HG03521 (cell line): ENCODE measurements at regions not wholly inside any gene's neighbourhood (a gene's known extent, or its start where the extent isn't known, plus 50 kb on each side); places are given as distances from the start of the nearest gene placed in this dataset.
"Not testable (repeated sequence)": the region's sequence is repeated elsewhere in the genome, so short reads cannot be mapped to it uniquely, and the experiment has no call there.

Experiments
- ATAC-seq: cut with Tn5 transposase; IDR thresholded peaks from one replicate; pipeline ENCODE4 v1.9.1; 2021; ENCODE audit warnings: mild to moderate bottlenecking, moderate library complexity; ENCODE audit not compliant: unreplicated experiment

DNA sequence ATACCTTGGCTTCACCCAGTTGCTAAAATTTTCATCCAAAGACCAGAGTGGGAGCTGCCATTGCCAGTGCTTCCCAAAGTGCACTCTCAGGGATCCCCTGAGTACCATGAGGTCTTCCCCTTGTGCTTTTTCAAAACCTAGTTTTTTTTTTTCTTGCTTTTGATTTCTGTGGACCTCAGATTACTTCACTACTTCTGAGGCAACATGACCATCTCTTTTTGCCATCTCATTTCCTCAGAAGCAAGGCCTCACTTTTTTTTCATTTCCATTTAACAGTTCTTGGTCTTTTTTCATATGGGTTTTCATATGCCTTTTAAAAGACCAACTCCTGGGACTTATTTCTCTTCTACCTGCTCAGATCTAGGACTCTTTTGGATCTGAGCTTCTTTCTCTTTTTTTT lies 64.1 kb upstream of the MMS22L start:
- no peak for ATAC-seq

- no peak for ATAC-seq
These were observed 78.3 kb upstream of the MMS22L start for GRCh38 chr6:97361286-97361685.

GRCh38 chr6:97364327-97364726 lies 81.3 kb upstream of the MMS22L start:
- ATAC-seq: no peak

- not testable (repeated sequence) for ATAC-seq
These were observed 99.1 kb upstream of the MMS22L start for GRCh38 chr6:97382071-97382470.

DNA sequence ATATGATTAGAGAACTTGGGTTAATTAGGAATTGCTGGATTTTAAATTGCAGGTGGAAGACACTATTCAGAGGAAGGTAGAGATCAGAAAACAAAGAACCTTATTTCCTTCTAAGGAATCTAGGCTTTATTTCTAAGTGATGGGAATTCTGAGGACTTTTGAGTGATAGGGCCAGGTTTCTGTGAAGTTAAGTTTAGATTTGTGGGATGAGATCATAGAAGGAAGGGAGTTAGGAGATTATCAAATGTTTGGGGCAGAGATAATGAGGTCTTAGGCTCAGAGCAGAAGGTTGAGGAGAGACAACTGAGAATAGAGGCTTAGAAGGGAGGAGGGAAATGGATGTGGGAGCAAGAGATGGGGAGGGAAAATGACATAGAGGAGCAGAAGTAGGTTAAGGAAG lies 109.7 kb upstream of the MMS22L start:
- no peak for ATAC-seq

GRCh38 chr6:97394160-97394748 lies 111.2 kb upstream of the MMS22L start:
- peak; percentile 82 for ATAC-seq

DNA sequence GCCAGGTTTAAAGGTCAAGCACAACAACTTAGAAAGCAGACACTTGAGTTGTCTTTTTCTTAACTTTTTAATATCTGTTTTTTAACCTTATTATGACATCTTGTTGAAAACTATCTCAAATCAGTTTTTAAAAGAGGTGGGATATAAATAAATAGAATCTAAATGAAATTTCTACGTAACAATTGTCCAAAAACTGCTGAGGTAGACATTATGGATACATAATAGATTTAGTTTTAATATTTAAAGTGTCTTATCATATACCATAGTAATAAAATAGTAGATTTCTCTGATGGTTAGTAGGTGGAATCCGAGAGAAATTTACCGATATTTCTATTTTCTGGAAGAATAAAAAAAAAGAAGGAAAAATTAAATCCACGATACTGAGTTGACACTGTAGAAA lies 113.9 kb upstream of the MMS22L start:
- no peak for ATAC-seq

DNA sequence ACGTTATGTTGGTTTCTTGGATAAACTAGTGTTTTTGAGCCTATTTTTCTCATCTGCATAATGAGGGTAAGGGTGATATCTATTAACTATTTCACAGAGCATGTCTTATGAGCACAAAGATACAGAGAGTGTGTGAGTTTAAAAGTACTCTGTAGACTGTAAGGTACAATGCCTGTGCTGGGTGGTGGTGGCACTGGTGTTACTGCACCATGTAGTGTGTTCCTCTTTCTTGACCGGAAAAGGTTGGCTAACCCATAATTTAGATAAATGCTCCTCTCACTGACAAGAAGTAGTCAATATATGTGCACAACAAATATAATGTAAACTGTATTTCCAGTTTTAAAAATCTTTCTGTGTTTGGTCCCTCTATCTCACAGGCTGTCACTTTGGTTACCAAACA lies 116.2 kb upstream of the MMS22L start:
- ATAC-seq: no peak

DNA sequence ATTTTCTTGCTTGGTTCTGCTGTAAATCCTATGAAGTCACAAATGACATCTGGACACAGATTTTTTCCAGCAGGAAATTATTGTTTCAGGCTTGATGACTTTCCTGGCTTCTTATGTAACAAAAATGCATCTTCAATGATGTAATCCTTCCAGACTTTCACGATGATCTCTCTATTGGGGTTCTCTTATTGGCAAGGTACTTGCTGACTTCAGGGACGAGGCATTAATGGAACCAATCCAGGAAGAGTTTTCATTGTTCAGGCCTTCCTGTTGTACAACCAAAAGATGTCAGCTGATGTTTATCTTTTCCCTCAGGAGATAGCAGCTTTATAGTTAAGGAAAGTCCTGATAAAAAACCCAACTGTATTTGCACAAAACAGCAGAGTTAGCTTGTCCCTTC lies 118.5 kb upstream of the MMS22L start:
- no peak for ATAC-seq

DNA sequence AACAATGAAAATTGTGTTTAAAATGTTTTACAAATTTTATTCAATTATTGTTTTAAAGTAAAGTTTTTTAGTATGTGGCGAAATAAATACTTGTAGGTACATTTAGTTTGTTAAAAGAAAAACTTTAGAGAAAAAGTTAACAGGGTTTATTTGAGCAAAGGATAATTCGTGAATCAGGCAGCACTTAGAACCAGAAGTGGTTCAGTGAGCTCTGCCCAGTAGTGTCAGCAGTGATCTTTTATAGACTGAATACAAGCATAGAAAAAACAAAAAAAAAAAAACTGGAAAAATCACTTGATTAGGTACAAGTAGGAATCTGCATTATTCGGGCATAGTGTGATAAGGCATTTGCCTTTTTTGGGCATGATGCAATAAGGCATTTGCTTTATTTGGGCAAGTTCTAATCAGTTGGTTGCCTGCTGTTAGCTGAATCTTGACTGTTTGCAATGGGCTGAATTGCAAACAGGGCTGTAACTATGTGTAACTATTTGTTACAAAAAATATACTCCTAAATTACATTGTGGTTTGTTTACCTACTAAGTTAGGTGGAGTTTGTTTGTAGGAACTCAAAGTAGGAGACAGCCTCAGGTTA lies 122.9 kb upstream of the MMS22L start:
- ATAC-seq: no peak

DNA sequence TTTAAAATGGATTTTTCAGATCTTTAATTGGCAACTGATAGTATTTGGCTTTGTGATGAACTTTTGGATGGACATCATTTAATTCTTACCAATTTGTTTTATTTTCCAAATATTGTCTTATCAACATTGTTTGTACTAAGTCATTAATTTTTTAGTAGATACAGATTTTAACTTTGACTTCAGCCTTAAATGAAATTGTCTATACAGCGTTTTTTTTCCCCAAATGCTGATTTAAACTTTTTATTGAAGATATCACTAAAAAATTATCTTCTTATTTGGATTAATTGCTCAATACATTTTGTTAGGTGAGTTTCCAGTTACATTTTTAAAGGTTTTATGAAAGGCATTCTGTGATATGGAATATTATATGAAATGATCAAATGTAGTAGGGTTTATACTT lies 123.6 kb upstream of the MMS22L start:
- no peak for ATAC-seq

DNA sequence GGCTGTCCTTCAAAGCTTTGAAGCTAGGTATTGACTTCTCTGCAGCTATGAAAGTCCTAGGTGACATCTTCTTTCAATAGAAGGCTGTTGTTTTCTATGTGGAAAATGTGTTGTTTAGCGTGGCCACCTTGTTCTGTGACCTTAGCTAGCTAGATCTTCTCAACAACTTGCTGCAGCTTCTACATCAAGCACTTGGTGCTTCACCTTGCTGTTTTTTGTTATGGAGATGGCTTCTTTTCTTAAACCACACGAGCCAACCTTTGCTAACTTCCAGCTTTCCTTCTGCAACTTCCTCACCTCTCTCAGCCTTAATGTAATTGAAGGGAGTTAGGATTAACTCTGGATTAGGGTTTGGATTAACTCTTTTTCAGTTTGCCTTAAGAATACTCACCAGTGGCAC lies 128.6 kb upstream of the MMS22L start:
- no peak for ATAC-seq

DNA sequence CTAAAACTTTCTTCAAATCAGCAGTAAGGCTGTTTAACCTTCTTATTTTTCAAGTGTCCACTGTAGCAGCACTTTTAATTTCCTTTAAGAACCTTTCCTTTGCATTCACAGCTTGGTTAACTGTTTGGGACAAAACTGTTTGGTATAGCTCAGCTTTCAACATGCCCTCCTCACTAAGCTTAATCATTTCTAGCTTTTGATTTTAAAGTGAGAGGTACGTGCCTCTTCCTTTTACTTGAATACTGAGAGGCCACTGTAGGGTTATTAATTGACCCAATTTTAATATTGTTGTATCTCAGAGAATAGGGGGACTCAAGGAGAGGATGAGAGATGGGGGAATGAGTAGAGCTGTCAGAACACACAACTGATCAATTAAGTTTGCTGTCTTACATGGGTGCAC lies 129.5 kb upstream of the MMS22L start:
- no peak for ATAC-seq

DNA sequence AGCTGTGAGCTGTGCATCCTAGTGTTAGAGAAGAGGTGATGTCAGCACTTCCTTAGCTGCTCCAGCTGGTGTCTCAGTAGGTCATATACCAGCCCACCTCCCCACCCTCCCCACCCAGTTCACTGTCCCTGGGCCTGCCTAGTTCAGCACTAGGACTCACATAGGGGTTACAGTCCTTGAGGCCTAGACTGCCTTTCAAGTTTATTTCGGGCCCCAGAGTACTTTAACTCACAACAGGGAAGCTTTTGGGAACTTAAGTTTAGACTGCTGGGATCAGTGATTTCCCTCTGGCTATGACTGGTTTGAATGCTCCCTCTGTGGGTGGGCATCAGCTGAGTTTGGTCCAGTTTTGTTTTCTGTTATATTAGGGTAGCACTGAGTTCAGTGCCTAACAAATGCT lies 139.2 kb upstream of the MMS22L start:
- no peak for ATAC-seq

DNA sequence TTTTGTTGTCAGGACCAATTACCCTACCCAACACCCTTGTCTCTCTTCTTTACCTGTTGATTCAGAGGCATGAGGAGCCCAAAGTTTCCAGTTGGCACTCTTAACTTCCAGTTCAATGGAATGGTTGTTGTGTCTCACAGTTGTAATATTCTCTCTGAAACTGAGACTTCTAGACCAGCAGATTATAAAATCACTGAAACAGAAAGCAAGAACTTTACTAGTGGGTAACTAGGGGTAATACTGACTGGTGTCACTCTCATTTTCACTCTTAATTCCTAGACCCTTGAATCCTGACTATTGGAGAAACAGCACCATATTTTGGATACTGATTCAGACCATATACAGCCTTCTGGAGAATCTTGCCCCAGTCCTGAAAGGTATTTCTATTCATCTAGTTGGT lies 140.2 kb upstream of the MMS22L start:
- ATAC-seq: no peak

DNA sequence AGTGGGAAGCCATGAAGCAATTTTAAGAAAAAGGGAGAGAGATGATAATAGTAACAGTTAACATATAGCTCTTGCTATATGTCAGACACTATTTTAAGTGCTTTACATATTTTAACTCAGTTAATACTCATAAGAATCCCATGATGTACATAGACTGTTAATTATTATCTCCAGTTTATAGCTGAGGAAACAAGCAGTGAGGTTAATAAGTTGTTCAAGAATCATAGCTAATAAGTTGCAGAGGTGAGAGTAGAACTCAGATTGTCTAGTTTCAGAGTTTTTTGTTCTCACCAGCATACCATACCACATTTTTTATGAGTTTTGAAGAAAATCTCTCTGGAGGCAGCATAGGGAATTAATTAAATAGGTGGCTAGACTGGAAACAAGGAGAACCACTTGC lies 144.6 kb upstream of the MMS22L start:
- ATAC-seq: peak; percentile 83

DNA sequence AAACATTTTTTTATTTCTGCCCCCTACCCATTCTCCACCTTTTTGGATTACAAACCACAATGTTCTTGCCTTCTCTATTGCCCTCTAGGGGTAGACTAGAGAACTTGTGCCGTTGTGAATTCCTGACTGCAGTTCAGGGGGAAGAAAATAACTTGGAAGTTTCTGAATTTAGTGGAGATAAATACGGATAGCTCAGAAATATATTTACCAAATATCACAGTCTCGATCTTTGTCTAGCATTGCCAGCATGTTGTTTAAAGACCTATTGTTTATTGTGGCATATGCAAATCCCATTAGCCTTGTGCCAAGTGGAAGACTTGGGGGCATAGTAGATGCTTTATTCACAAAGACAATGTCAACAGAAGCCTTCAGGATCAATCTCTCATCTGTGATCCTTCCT lies 154.1 kb upstream of the MMS22L start:
- no peak for ATAC-seq

DNA sequence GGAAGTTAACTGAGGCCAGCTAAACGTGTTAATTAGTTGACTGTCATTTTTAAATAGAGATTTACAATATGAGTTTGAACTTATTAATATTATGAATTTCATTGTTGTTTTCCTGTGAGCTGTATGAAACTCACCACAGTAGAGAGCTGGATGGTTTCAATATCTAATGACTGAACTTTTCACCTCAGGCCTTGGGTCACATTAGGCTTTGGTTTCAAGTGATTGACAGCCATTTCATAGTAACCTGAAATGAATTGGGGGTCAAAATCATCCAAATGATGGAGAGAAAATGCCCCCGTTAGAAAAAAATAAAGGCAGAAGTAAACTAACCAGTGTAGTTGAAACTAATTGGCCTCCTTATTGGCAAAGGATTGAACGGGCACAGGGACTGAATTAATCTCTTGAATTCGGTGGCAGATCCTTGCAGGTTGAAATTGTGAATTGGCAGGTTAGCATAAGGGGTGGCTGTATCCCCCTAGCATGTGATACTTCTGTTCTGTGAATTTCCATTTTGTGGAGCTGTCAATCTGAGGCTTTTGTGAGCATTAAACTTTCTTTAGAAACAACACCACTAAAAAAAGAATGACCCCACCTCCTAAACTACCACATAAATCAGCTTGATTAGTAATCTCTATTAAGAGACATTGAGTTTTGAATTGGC lies 155.1 kb upstream of the MMS22L start:
- ATAC-seq: peak; percentile 67

DNA sequence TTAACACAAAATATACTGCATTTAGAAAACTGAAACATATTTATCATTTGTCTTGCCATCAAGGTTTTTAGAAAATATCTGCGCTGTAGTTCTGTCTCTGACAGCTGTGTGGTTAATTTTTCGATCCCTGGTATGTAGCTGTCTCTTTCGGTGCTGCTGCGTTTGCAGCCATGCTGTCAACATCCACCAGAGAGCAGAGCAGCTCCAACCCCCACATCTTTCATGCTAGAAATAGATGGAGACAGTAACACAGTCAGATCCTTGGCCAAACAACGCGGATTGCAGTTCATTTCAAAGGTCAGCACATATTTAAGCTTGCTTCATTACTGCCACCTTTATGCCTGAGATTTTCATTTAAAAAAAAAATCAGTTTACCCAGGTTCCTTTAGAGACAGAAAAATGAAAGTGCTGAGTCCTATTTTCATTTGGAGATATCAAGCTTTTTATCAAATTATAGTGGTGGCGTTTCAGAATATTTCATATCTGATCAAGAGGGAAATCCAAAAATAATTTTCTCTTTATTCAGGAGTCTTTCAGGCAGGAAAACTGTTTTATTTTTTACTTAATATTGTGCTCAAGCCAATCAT lies 157.7 kb upstream of the MMS22L start:
- ATAC-seq: no peak

- ATAC-seq: no peak
These were observed 160.5 kb upstream of the MMS22L start for GRCh38 chr6:97443408-97444080.

GRCh38 chr6:97445407-97445806 lies 162.4 kb upstream of the MMS22L start:
- ATAC-seq: no peak

DNA sequence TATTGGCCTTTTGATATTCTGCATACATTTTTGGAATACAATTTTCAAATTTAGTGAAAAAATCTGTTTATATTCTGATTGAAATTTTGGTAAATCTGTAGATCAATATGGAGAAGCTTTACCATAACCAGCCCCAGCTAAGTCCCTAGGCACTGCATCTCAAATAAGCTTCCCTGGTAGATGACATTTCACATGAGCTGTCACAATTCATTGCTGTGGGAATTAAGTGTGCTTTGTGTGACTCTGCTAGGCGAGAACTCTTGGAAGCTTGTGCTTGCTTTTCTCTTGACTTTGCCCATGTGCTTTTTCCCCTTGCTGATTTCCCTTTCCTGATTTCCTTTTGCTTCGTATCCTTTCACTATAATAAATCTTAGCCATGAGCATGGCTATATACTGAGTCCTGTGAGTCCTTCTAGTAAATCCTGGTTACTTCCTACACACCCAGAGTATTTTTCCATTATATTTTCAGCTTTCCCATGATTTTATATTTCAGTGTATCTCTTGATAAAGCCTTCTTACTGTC lies 166.5 kb upstream of the MMS22L start:
- no peak for ATAC-seq
